ENCODE measurements at regions not wholly inside any gene's neighbourhood (a gene's known extent, or its start where the extent isn't known, plus 50 kb on each side); places are given as distances from the start of the nearest gene placed in this dataset.

GRCh38 chr2:225340923-225341322 is 58.6 kb upstream of the NYAP2 start:
- TF ChIP-seq CTCF (IDR thresholded peaks at IDR 0.05; ENCODE audit: low read length) (no peak), EZH2 (optimal IDR thresholded peaks at IDR 0.05; ENCODE audit: low read depth, low read length) (no peak), EZH2phosphoT487 (IDR thresholded peaks at IDR 0.05; ENCODE audit: low read length) (no peak)

All from MM.1S (cell line).